Endothelial cell of umbilical vein (primary cell): ENCODE measurements at regions not wholly inside any gene's neighbourhood (a gene's known extent, or its start where the extent isn't known, plus 50 kb on each side); places are given as distances from the start of the nearest gene placed in this dataset.

ENCODE experiments used
- BruUV-seq: library from RNA; stranded (reverse); fragments of 400-500 nt; replicated peaks from 2 replicates; lab custom pipeline; 2021; lab: Mats Ljungman, UMichigan
- CTCF ChIA-PET: fragments of 300-600, 350-600 bp; sonication (Branson Sonifier 250); formaldehyde crosslinking; loops from one replicate; lab custom pipeline; 2021; ENCODE audit warnings: antibody characterized with exemption, inconsistent platforms; lab: Charles Lee
- POLR2A ChIA-PET: fragments of 300-600, 350-600 bp; sonication (Branson Sonifier 250); formaldehyde crosslinking; loops from one replicate; lab custom pipeline; 2021; ENCODE audit warnings: antibody characterized with exemption, inconsistent platforms; lab: Charles Lee
- DNase-seq: peaks from one replicate; pipeline ENCODE4 v3.0.0-alpha.2; 2011; ENCODE audit warnings: low read depth, low spot score
- FAIRE-seq: peaks from 2 replicates; lab custom pipeline; 2011; peaks lifted over from hg19 to GRCh38; lab: Jason Lieb, UNC
- H2AFZ ChIP-seq: 2 replicates; pipeline ENCODE4 v1.6.0; 2012; ENCODE audit warnings: low read depth, low read length, control low read depth, inconsistent platforms
- H3K27ac ChIP-seq: 2 replicates; pipeline ENCODE4 v1.5.1; 2011; ENCODE audit warnings: low read depth, mild to moderate bottlenecking, control low read depth, low read length, moderate library complexity; ENCODE audit not compliant: insufficient read depth
- H3K27me3 ChIP-seq, 2 experiments: 2 replicates each; pipeline versions ENCODE4 v1.6.0 to v1.6.1; 2011; ENCODE audit warnings: low read length in 2 of 2, mixed read lengths in 1 of 2; ENCODE audit not compliant: control insufficient read depth in 2 of 2, insufficient read depth in 2 of 2
- H3K36me3 ChIP-seq, 2 experiments: 2 replicates in 1 of 2; 3 replicates in 1 of 2; pipeline ENCODE4 v1.5.1; 2011; ENCODE audit warnings: low read length in 2 of 2, mild to moderate bottlenecking in 1 of 2, moderate library complexity in 1 of 2; ENCODE audit not compliant: control insufficient read depth in 2 of 2, insufficient read depth in 2 of 2; ENCODE audit errors: extremely low read depth in 1 of 2
- H3K4me1 ChIP-seq: 3 replicates; pipeline ENCODE4 v1.5.1; 2011; ENCODE audit warnings: mild to moderate bottlenecking, low read length; ENCODE audit not compliant: control insufficient read depth, insufficient read depth; ENCODE audit errors: extremely low read depth
- H3K4me2 ChIP-seq: 2 replicates; pipeline ENCODE4 v1.6.1; 2011; ENCODE audit warnings: low read length, control low read depth, mixed read lengths; ENCODE audit not compliant: insufficient read depth
- H3K4me3 ChIP-seq, 3 experiments: fragments of 200-600 bp in 1 of 3; sonication (generic), shearing (Covaris generic) in 1 of 3; replicated peaks in 1 of 3; 2 replicates each; pipeline ENCODE4 v1.5.1; 2011 to 2016; ENCODE audit warnings: control low read depth in 3 of 3, low read length in 3 of 3, mild to moderate bottlenecking in 2 of 3, inconsistent platforms in 1 of 3, low read depth in 1 of 3, moderate library complexity in 1 of 3; ENCODE audit not compliant: insufficient read depth in 1 of 3
- H3K79me2 ChIP-seq: 2 replicates; pipeline ENCODE4 v1.6.0; 2012; ENCODE audit warnings: low read length, inconsistent platforms; ENCODE audit not compliant: control insufficient read depth, insufficient read depth
- H3K9ac ChIP-seq: replicated peaks from 2 replicates; pipeline ENCODE3; 2011; ENCODE audit warnings: low read length, control low read depth; ENCODE audit not compliant: insufficient read depth; ENCODE audit errors: extremely low read depth
- H3K9me1 ChIP-seq: replicated peaks from 3 replicates; pipeline ENCODE4 v1.6.0; 2011; ENCODE audit warnings: mild to moderate bottlenecking, low read length; ENCODE audit not compliant: control insufficient read depth, insufficient read depth; ENCODE audit errors: extremely low read depth
- H3K9me3 ChIP-seq: replicated peaks from 2 replicates; pipeline ENCODE4 v1.5.1; 2012; ENCODE audit warnings: low read length, inconsistent platforms; ENCODE audit not compliant: control insufficient read depth, insufficient read depth
- H4K20me1 ChIP-seq: replicated peaks from 2 replicates; pipeline ENCODE3; 2011; ENCODE audit warnings: mild to moderate bottlenecking, low read length; ENCODE audit not compliant: control insufficient read depth, insufficient read depth; ENCODE audit errors: extremely low read depth
- CTCF ChIP-seq, 2 donors: IDR thresholded peaks; 1 replicate in 1 of 2; 2 replicates in 1 of 2; pipeline ENCODE4 v1.5.1; 2011; ENCODE audit warnings: low read length in 2 of 2, mild to moderate bottlenecking in 2 of 2, moderate library complexity in 2 of 2, control low read depth in 1 of 2, inconsistent platforms in 1 of 2, low read depth in 1 of 2; ENCODE audit not compliant: insufficient read depth in 1 of 2; ENCODE audit errors: extremely low read depth in 1 of 2
- EZH2 ChIP-seq: IDR thresholded peaks from 2 replicates; pipeline ENCODE4 v1.6.1; 2012; ENCODE audit warnings: borderline replicate concordance, low read depth, mild to moderate bottlenecking, moderate library complexity, low read length, inconsistent platforms; ENCODE audit not compliant: severe bottlenecking
- FOS ChIP-seq: IDR thresholded peaks from 2 replicates; pipeline ENCODE4 v1.6.1; 2011; ENCODE audit warnings: mild to moderate bottlenecking, low read length, moderate library complexity, borderline replicate concordance; ENCODE audit not compliant: insufficient read depth
- GATA2 ChIP-seq: IDR thresholded peaks from 2 replicates; pipeline ENCODE4 v1.7.0; 2011; ENCODE audit warnings: low read depth, mild to moderate bottlenecking, moderate library complexity, mixed read lengths, low read length; ENCODE audit not compliant: insufficient read length, insufficient read depth
- JUN ChIP-seq: IDR thresholded peaks from 2 replicates; pipeline ENCODE4 v1.6.1; 2011; ENCODE audit warnings: borderline replicate concordance, low read depth; ENCODE audit not compliant: insufficient read length, insufficient read depth
- MAX ChIP-seq: IDR thresholded peaks from 2 replicates; pipeline ENCODE4 v1.6.1; 2011; ENCODE audit not compliant: insufficient read depth, insufficient read length
- MYC ChIP-seq: IDR thresholded peaks from one replicate; pipeline ENCODE4 v1.6.1; 2011; ENCODE audit warnings: mild to moderate bottlenecking, low read depth, low read length
- POLR2A ChIP-seq: IDR thresholded peaks from 2 replicates; pipeline ENCODE4 v1.6.1; 2012; ENCODE audit warnings: low read depth, mild to moderate bottlenecking, control low read depth, low read length
- POLR2AphosphoS5 ChIP-seq: IDR thresholded peaks from 2 replicates; pipeline ENCODE4 v1.6.1; 2012; ENCODE audit warnings: low read depth, mild to moderate bottlenecking, control low read depth, low read length, moderate library complexity; ENCODE audit not compliant: insufficient read depth
- dilution Hi-C: fragments of 300-500 bp; cut with MboI; formaldehyde crosslinking; loops from one replicate; pipeline ENCODE4 v1.15.0; 2019; ENCODE audit warnings: low sequenced_read_pairs; ENCODE audit not compliant: extremely low pct_ligation_motif_present
- intact Hi-C: fragments of 100-400 bp; cut with micrococcal nuclease; formaldehyde crosslinking; loops from one replicate; pipeline ENCODE4 v1.10.0; 2022

GRCh38 chr2:204060841-204061240 is 124.3 kb downstream of the ICOS start:
- dilution Hi-C loops, result no loop called here
- Histone ChIP-seq H3K27ac (no peak overlapping the region), H3K4me2 (no peak overlapping the region), H3K4me1 (no peaks in the 10 kb centered on the region), H3K9me3 (no peaks in the 10 kb centered on the region), H4K20me1 (no peaks in the 10 kb centered on the region), H3K27me3 (peaks cover 0 to 5% of the 10 kb centered on the region in 2 experiments), H3K4me3 (no peak overlapping the region), H3K9ac (no peak overlapping the region), H2AFZ (no peak overlapping the region), H3K79me2 (no peaks in the 10 kb centered on the region), H3K36me3 (no peaks in the 10 kb centered on the region), H3K9me1 (no peaks in the 10 kb centered on the region)
- FAIRE-seq, result no peak
- ChIA-PET POLR2A (no interaction called here), CTCF (interaction anchor here (2.8 kb wide), 1 partner anchor 10 kb away, joined by 12 read pairs; no protein-coding TSS in a partner anchor)
- BruUV-seq, result no TSS peak
- no peak for TF ChIP-seq MYC
- no peak for TF ChIP-seq MAX
- no peak for TF ChIP-seq POLR2AphosphoS5
- no peak for TF ChIP-seq GATA2
- no peak for TF ChIP-seq POLR2A
- no peak for TF ChIP-seq CTCF (IDR thresholded peaks at IDR 0.05; ENCODE audit: extremely low read depth in 1 of 2, insufficient read depth in 1 of 2, low read depth in 1 of 2, low read length in 2 of 2)
- TF ChIP-seq JUN, result no peak
- no peak for TF ChIP-seq EZH2
- TF ChIP-seq FOS, result no peak
- no peak for DNase-seq
- intact Hi-C loops, result no loop called here
